DMS114 treated with DMSO at 0.1 percent for 48 hours (cell line): ENCODE measurements at regions not wholly inside any gene's neighbourhood (a gene's known extent, or its start where the extent isn't known, plus 50 kb on each side); places are given as distances from the start of the nearest gene placed in this dataset.
"Not testable (repeated sequence)": the region's sequence is repeated elsewhere in the genome, so short reads cannot be mapped to it uniquely, and the experiment has no call there.

Experiments
- DNase-seq: peaks from one replicate; lab custom pipeline; 2025; ENCODE audit not compliant: unreplicated experiment; lab: John Stamatoyannopoulos, UW

- no peak for DNase-seq
These were observed 203.1 kb downstream of the ARHGEF9 start for GRCh38 chrX:63581906-63582305.

- DNase-seq = no peak
These were observed 203.6 kb downstream of the ARHGEF9 start for GRCh38 chrX:63581398-63581797.

- no peak for DNase-seq
These were observed 208.5 kb downstream of the ARHGEF9 start for GRCh38 chrX:63576533-63576932.

- not testable (repeated sequence) for DNase-seq
These were observed 209.3 kb downstream of the ARHGEF9 start for GRCh38 chrX:63575700-63576099.

GRCh38 chrX:63566856-63567255, 215.7 kb upstream of the SPIN4 start:
- DNase-seq = no peak

GRCh38 chrX:63561425-63561824, 210.3 kb upstream of the SPIN4 start:
- no peak for DNase-seq

GRCh38 chrX:63560601-63561218, 209.6 kb upstream of the SPIN4 start:
- DNase-seq = peak; percentile 83

GRCh38 chrX:63551856-63552255, 200.7 kb upstream of the SPIN4 start:
- no peak for DNase-seq

- DNase-seq = no peak
These were observed 179.5 kb upstream of the SPIN4 start for GRCh38 chrX:63530654-63531053.

GRCh38 chrX:63529961-63530360, 178.8 kb upstream of the SPIN4 start:
- no peak for DNase-seq

GRCh38 chrX:63526863-63527262, 175.7 kb upstream of the SPIN4 start:
- DNase-seq = no peak

GRCh38 chrX:63525491-63525890, 174.4 kb upstream of the SPIN4 start:
- DNase-seq = no peak

GRCh38 chrX:63519368-63519767, 168.2 kb upstream of the SPIN4 start:
- DNase-seq = not testable (repeated sequence)

GRCh38 chrX:63514569-63515080, 163.5 kb upstream of the SPIN4 start:
- no peak for DNase-seq

- no peak for DNase-seq
These were observed 162.9 kb upstream of the SPIN4 start for GRCh38 chrX:63513825-63514568.

GRCh38 chrX:63511361-63511760, 160.2 kb upstream of the SPIN4 start:
- no peak for DNase-seq

GRCh38 chrX:63508668-63509067, 157.5 kb upstream of the SPIN4 start:
- DNase-seq = no peak

GRCh38 chrX:63506320-63506719, 155.2 kb upstream of the SPIN4 start:
- DNase-seq = peak; percentile 6

- DNase-seq = no peak
These were observed 152.4 kb upstream of the SPIN4 start for GRCh38 chrX:63503541-63503940.

GRCh38 chrX:63488546-63489373, 137.6 kb upstream of the SPIN4 start:
- DNase-seq = no peak

- DNase-seq = no peak
These were observed 124.1 kb upstream of the SPIN4 start for GRCh38 chrX:63475200-63475599.

GRCh38 chrX:63471004-63471403, 119.9 kb upstream of the SPIN4 start:
- DNase-seq = no peak
